ENCODE measurements at regions not wholly inside any gene's neighbourhood (a gene's known extent, or its start where the extent isn't known, plus 50 kb on each side); places are given as distances from the start of the nearest gene placed in this dataset.

- TF ChIP-seq POLR2A (IDR thresholded peaks at IDR 0.05) = no peak
- TF ChIP-seq, protein P1, sequence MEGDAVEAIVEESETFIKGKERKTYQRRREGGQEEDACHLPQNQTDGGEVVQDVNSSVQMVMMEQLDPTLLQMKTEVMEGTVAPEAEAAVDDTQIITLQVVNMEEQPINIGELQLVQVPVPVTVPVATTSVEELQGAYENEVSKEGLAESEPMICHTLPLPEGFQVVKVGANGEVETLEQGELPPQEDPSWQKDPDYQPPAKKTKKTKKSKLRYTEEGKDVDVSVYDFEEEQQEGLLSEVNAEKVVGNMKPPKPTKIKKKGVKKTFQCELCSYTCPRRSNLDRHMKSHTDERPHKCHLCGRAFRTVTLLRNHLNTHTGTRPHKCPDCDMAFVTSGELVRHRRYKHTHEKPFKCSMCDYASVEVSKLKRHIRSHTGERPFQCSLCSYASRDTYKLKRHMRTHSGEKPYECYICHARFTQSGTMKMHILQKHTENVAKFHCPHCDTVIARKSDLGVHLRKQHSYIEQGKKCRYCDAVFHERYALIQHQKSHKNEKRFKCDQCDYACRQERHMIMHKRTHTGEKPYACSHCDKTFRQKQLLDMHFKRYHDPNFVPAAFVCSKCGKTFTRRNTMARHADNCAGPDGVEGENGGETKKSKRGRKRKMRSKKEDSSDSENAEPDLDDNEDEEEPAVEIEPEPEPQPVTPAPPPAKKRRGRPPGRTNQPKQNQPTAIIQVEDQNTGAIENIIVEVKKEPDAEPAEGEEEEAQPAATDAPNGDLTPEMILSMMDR (IDR thresholded peaks at IDR 0.05) = no peak
- TF ChIP-seq POLR2AphosphoS5 (IDR thresholded peaks at IDR 0.05) = no peak
Observed at GRCh38 chr3:118067439-118067838, 967.2 kb downstream of the IGSF11 start.
